ENCODE measurements at regions not wholly inside any gene's neighbourhood (a gene's known extent, or its start where the extent isn't known, plus 50 kb on each side); places are given as distances from the start of the nearest gene placed in this dataset.

- TF ChIP-seq, protein P1, sequence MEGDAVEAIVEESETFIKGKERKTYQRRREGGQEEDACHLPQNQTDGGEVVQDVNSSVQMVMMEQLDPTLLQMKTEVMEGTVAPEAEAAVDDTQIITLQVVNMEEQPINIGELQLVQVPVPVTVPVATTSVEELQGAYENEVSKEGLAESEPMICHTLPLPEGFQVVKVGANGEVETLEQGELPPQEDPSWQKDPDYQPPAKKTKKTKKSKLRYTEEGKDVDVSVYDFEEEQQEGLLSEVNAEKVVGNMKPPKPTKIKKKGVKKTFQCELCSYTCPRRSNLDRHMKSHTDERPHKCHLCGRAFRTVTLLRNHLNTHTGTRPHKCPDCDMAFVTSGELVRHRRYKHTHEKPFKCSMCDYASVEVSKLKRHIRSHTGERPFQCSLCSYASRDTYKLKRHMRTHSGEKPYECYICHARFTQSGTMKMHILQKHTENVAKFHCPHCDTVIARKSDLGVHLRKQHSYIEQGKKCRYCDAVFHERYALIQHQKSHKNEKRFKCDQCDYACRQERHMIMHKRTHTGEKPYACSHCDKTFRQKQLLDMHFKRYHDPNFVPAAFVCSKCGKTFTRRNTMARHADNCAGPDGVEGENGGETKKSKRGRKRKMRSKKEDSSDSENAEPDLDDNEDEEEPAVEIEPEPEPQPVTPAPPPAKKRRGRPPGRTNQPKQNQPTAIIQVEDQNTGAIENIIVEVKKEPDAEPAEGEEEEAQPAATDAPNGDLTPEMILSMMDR (IDR thresholded peaks at IDR 0.05) = peak; percentile 43
- Histone ChIP-seq H3K9me3 (no peaks in the 10 kb centered on the region), H3K36me3 (no peaks in the 10 kb centered on the region), H3K4me3 (no peak overlapping the region), H3K4me1 (ENCODE audit: control insufficient read depth in 1 of 2, low read depth in 2 of 2) (no peaks in the 10 kb centered on the region), H3K27me3 (replicated peaks; ENCODE audit: insufficient read depth) (no peaks in the 10 kb centered on the region), H3K27ac (no peak overlapping the region)
- DNase-seq (ENCODE audit: low spot score) (no peak), ATAC-seq (ENCODE audit: insufficient number of reproducible peaks, low FRiP score, low read depth) (no peak)
Measured at GRCh38 chr3:182710557-182711157, 82.6 kb upstream of the ATP11B start.

DNA sequence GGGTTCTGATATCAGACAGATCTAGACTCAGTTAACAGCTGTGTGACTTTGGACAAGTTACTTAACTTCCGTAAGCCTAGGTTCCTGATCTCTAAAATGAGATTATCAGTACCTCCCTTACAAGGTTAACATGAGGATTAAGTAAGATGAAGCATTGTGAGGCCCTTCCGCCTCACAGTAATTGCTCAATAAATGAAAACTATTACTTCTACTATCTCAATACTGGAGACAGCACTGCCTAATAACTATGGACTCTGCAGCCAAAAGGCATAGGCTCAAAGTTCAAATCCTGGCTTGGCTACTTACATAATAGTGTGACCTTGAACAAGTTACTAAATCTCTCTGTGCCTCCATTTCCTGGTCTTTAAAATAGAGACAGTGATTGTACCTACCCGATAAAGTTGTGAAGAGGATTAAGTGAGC is 82.0 kb upstream of the ATP11B start:
- no peak overlapping the region for H3K4me3 ChIP-seq
- no peaks in the 10 kb centered on the region for H3K4me1 ChIP-seq (ENCODE audit: control insufficient read depth in 1 of 2, low read depth in 2 of 2)
- H3K27me3 ChIP-seq (replicated peaks; ENCODE audit: insufficient read depth) = no peaks in the 10 kb centered on the region
- DNase-seq (ENCODE audit: low spot score) (no peak), ATAC-seq (ENCODE audit: insufficient number of reproducible peaks, low FRiP score, low read depth) (no peak)
- no peaks in the 10 kb centered on the region for H3K36me3 ChIP-seq
- H3K27ac ChIP-seq = no peak overlapping the region
- H3K9me3 ChIP-seq = no peaks in the 10 kb centered on the region
- TF ChIP-seq, protein P1 (IDR thresholded peaks at IDR 0.05) = no peak

- DNase-seq (ENCODE audit: low spot score) (no peak), ATAC-seq (ENCODE audit: insufficient number of reproducible peaks, low FRiP score, low read depth) (no peak)
- TF ChIP-seq, protein P1 (IDR thresholded peaks at IDR 0.05) = no peak
Measured at GRCh38 chr3:182711853-182712252, 81.5 kb upstream of the ATP11B start.

DNA sequence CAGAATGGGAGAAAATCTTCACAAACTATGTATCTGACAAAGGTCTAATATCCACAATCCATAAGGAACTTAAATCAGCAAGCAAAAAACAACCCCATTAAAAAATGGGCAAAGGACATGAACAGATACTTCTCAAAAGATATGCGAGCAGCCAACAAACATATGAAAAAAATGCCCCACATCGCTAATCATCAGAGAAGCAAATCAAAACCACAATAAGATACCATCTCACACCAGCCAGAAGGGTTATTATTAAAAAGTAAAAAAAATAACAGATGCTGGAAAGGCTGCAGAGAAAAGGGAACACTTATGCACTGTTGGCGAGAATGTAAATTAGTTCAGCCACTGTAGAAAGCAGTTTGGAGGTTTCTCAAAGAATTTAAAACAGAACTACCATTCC is 80.2 kb upstream of the ATP11B start:
- ATAC-seq (ENCODE audit: insufficient number of reproducible peaks, low FRiP score, low read depth) = no peak
- no peak overlapping the region for H3K27ac ChIP-seq

More at GRCh38 chr3:182711853-182712252, 81.5 kb upstream of the ATP11B start:
- H3K36me3 ChIP-seq = no peaks in the 10 kb centered on the region
- no peaks in the 10 kb centered on the region for H3K9me3 ChIP-seq
- H3K4me1 ChIP-seq (ENCODE audit: control insufficient read depth in 1 of 2, low read depth in 2 of 2) = no peaks in the 10 kb centered on the region
- H3K27ac ChIP-seq = no peak overlapping the region
- H3K4me3 ChIP-seq = no peak overlapping the region
- no peaks in the 10 kb centered on the region for H3K27me3 ChIP-seq (replicated peaks; ENCODE audit: insufficient read depth)

DNA sequence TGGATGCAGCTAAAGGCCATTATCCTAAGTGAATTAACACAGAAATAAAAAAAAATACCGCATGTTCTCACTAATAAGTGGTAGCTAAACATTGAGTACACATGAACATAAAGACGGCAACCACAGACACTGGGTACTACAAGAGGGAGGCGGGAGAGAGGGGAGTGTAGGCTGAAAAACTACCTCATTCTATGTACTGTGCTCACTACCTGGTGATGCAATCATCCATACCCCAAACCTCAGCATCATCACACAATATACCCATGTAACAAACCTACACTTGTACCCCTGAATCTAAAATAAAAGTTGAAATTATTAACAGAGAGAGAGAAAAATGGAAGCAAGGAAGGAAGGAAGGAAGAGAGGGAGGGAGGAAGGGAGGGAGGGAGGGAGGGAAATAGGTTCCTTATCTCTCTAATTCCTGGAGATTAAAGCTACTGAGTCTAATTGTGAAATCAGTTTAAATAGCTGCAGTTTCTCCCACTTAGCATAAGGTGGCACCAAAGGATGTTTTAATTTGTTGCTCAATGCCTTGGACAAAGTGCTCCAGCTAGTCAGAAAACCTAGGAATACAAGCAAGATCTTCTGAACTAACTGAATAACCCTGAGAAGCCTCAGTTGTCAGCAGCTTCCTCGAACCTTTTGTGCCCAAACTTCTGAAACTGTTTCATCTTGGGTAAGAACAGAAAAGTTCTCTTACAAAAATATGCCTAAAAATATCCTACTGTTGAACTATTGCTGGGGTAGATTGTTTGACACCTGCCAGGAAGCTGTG is 79.4 kb upstream of the ATP11B start:
- DNase-seq (ENCODE audit: low spot score) (no peak), ATAC-seq (ENCODE audit: insufficient number of reproducible peaks, low FRiP score, low read depth) (no peak)
- Histone ChIP-seq H3K27me3 (replicated peaks; ENCODE audit: insufficient read depth) (no peaks in the 10 kb centered on the region), H3K4me1 (ENCODE audit: control insufficient read depth in 1 of 2, low read depth in 2 of 2) (no peaks in the 10 kb centered on the region), H3K9me3 (no peaks in the 10 kb centered on the region), H3K36me3 (no peaks in the 10 kb centered on the region), H3K4me3 (no peak overlapping the region), H3K27ac (no peak overlapping the region)
- TF ChIP-seq, protein P1 (IDR thresholded peaks at IDR 0.05) = peak; percentile 50

More for the DNA sequence above, 80.2 kb upstream of the ATP11B start:
- TF ChIP-seq, protein P1 (IDR thresholded peaks at IDR 0.05) = no peak
- DNase-seq (ENCODE audit: low spot score) = no peak
- no peaks in the 10 kb centered on the region for H3K36me3 ChIP-seq
- H3K9me3 ChIP-seq = no peaks in the 10 kb centered on the region
- H3K27me3 ChIP-seq (replicated peaks; ENCODE audit: insufficient read depth) = no peaks in the 10 kb centered on the region
- H3K4me1 ChIP-seq (ENCODE audit: control insufficient read depth in 1 of 2, low read depth in 2 of 2) = no peaks in the 10 kb centered on the region
- no peak overlapping the region for H3K4me3 ChIP-seq
